Suppressor macrophage treated with lipopolysaccharide for 4 hours (primary cell): ENCODE measurements at regions not wholly inside any gene's neighbourhood (a gene's known extent, or its start where the extent isn't known, plus 50 kb on each side); places are given as distances from the start of the nearest gene placed in this dataset.
A peak's percentile ranks its signal among the peaks of the same experiment; 100 is the strongest.
"Not testable (repeated sequence)": the region's sequence is repeated elsewhere in the genome, so short reads cannot be mapped to it uniquely, and the experiment has no call there.

Experiments
- DNase-seq: peaks from one replicate; pipeline ENCODE4 v3.0.0-alpha.2; 2020

GRCh38 chr3:72625602-72626337 is 222.5 kb downstream of the SHQ1 start:
- DNase-seq, result peak; percentile 98

GRCh38 chr3:72624656-72625055 is 223.6 kb downstream of the SHQ1 start:
- no peak for DNase-seq

DNA sequence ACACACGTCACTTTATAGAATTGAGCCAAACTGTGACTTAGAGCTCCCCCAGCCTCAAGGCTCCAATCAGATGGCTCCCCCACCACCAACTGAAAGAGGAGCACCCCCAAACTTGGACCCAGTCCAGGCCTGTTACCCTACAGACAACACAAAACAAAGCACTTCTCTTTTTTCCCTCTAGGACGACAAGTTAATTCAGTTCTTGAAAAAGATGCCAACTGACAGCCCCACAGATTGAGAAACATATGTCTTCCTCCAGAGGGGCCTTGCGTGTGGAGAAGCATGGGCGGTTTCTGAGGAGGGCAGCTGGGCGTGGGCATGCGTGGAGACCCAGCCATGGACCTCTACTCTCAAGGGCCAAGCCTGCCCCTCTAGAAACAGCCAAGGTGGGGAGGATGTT is 229.5 kb downstream of the SHQ1 start:
- DNase-seq, result peak; percentile 56

- DNase-seq, result no peak
These were observed 230.7 kb downstream of the SHQ1 start for GRCh38 chr3:72617424-72618024.

GRCh38 chr3:72615776-72616175 is 232.5 kb downstream of the SHQ1 start:
- no peak for DNase-seq

- no peak for DNase-seq
These were observed 233.1 kb downstream of the SHQ1 start for GRCh38 chr3:72615182-72615581.

GRCh38 chr3:72614394-72615074 is 233.7 kb downstream of the SHQ1 start:
- DNase-seq, result no peak

DNA sequence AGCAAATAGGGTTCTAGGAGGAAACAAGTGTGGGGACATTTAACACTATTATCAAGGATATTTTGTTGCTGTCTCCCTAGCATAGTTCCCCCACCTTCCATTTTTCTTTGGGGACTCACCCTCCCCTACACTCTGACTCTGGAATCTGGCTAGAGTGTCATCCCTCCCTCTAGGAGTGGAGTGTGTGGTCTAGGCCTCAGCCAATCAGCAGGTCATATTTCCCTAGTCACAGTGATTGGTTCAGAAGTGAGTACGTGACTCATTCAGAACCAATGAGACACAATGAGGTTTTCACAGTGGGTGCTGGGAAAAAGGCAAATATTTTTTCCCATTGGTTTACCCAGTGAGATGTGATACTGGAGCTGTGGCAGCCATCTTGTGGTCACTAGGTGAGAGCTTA is 234.4 kb downstream of the SHQ1 start:
- DNase-seq, result no peak

DNA sequence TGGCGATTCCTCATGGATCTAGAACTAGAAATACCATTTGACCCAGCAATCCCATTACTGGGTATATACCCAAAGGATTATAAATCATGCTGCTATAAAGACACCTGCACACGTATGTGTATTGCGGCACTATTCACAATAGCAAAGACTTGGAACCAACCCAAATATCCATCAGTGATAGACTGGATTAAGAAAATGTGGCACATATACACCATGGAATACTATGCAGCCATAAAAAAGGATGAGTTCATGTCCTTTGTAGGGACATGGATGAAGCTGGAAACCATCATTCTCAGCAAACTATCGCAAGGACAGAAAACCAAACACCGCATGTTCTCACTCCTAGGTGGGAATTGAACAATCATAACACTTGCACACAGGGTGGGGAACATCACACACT is 239.1 kb downstream of the SHQ1 start:
- not testable (repeated sequence) for DNase-seq

DNA sequence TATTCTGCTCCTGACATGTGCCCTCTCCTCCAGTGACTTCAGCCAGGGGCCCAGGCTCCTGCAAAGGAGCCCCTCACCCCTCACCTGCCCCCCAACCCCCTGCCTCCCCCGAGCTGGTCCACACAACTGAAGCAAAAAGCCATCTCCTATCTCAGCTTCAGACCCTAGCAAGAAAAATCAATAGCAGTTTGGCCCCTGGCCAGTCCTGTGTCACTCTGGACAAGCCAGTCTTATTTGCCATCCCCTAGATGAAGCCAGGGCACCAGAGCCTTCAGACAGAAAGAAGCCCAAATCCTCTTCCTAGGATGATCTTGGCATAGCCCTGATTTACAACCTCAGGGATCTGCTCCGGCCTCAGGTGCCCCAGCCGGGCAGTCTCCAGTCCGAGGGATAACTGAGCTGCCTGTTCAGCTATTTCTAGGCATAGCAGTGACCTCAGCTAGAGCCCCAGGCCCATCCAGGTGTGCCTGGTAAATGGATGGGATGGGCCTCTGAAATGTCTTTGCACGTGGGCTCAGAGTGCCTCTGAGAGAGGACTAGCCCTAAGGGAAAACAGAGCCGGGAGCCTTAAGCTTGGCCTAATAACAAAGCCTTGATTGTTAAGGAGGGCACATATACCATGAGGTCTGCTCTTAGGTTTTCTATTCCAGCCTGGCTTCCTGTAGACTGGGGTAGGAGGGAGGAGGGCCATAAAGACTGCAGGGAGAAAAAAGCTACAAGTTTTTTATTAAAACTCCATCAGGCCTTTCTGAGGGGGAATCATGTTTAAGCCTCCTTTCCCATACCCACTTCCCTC is 242.0 kb downstream of the SHQ1 start:
- DNase-seq, result no peak

DNA sequence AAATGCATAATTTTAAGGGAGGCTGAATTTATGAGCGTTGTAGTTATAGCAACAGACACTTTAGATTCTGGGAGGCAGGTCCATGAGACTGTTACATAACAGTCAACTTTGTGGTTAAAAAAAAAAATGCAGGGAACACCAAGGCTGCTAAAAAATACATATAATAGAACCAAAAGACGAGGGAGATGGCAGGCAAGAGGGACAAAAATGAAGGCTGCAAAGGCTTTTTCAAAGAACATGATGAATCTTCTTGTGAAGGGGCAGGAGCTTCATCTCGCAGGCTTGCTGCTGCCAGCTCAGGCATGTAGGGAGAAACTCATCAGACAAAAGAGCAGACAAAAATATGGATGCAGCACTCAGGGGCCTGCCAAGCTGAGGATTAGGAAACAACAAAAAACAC is 243.9 kb downstream of the SHQ1 start:
- DNase-seq, result no peak

DNA sequence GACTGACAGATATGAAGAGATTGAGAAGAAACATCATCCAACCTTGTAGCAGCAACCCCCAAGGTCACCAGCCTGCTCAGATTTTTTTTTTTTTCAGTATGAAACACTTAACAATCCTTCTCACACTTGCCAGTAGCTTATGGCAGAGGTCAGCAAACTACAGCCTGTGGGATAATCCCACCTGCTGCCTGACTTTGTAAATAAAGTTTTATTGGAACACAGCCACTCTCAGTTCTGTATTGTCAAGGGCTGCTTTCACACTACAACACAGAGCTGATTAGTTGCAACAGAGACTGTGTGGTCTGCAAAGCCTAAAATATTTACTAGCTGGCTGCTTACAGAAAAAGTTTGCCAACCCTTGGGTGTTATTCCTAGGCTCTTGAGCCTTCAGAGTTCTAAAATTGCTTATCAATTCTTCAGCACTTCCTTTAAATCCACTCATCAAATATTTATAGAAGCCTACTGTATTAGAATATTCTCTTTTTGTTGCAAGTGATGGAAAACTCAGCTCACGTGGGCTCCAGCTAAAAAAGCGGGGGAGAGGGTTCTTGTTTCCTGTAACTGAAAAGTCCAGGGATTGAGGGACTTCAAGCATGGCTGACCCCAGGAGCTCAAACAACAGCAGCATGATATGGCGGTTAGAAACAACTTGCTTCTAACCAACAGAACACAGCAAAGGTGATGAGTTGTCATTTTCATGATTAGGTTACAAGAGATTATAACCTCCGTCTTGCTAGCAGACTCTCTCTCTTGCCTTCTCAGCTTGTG is 246.1 kb downstream of the SHQ1 start:
- no peak for DNase-seq

DNA sequence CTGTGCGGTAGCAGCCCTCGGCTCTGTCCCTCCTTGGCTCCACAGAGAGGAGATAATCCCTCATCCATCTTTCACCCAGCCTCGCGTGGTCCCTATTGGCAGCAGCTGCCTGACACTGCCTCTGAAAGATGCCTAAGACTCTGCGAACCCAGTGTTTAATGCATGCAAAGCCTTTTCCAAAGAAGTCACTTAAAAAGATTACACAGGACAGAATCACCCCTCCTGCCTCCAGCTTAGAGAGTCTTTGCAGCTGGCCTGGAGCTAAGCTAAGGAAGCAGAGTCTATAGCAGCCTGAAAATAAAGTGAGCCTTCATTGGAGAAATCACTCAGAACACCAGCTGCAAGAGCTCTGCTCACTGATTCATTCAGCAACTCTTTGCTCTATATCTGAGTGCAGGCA is 247.2 kb downstream of the SHQ1 start:
- DNase-seq, result no peak

DNA sequence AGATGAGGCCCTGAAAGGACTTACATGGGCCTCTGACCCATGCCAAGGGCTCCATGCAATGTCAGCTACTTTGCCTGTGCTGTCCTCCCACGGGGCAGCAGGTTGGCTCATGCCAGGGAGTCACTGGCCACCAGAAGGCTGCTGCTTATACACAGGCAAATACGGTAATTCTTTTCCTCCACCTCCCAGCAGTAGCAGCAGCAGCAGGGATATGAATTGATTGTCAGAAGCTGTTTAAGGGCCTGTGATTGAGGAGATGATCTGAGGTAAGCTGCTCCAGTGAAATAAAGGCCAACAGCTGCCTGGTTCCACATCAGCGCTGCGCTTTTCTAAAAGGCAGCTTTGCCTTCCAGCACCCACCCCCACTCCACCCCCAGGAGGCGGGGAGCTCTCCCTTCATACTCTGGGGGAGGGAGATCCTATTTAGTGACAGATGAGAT is 250.5 kb downstream of the SHQ1 start:
- DNase-seq, result peak; percentile 43

- DNase-seq, result no peak
These were observed 251.2 kb downstream of the SHQ1 start for GRCh38 chr3:72597043-72597442.

GRCh38 chr3:72595927-72596610 is 252.2 kb downstream of the SHQ1 start:
- DNase-seq, result no peak

- DNase-seq, result no peak
These were observed 252.9 kb downstream of the SHQ1 start for GRCh38 chr3:72595376-72595775.

DNA sequence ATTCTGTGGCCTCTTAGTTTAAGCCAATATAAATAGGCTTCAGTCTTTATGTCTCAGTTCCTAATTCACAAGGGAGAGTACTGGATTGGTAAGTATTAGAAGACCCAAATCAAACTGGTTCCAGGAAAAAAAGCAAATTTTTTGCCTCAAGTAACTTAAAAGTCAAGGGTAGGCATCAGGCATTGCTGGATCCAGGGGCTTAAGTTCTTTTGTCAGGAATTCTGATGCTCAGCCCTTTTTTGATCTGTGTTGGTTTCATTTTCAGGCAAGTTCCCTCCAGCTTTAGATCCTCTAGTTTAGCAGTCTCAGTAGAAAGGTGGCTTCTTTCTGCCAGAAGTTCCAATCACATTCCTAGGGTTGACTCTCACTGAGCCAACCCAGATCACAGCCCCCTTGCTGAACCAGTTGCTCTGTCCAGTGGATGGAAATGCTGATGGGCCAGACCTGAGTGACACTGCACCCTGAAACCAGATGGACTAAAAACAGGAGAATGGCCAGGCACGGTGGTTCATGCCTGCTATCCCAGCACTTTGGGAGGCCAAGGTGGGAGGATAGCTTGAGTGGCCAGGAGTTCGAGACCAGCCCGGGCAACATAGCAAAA is 253.5 kb downstream of the SHQ1 start:
- DNase-seq, result no peak

GRCh38 chr3:72593881-72594397 is 254.3 kb downstream of the SHQ1 start:
- DNase-seq, result peak; percentile 78

- peak; percentile 47 for DNase-seq
These were observed 256.5 kb downstream of the SHQ1 start for GRCh38 chr3:72591522-72592421.
